HG03469 (cell line): ENCODE measurements at regions not wholly inside any gene's neighbourhood (a gene's known extent, or its start where the extent isn't known, plus 50 kb on each side); places are given as distances from the start of the nearest gene placed in this dataset.

Experiments used
- ATAC-seq: cut with Tn5 transposase; IDR thresholded peaks from one replicate; pipeline ENCODE4 v1.9.1; 2021; ENCODE audit warnings: mild to moderate bottlenecking, moderate library complexity, moderate number of reproducible peaks; ENCODE audit not compliant: unreplicated experiment

DNA sequence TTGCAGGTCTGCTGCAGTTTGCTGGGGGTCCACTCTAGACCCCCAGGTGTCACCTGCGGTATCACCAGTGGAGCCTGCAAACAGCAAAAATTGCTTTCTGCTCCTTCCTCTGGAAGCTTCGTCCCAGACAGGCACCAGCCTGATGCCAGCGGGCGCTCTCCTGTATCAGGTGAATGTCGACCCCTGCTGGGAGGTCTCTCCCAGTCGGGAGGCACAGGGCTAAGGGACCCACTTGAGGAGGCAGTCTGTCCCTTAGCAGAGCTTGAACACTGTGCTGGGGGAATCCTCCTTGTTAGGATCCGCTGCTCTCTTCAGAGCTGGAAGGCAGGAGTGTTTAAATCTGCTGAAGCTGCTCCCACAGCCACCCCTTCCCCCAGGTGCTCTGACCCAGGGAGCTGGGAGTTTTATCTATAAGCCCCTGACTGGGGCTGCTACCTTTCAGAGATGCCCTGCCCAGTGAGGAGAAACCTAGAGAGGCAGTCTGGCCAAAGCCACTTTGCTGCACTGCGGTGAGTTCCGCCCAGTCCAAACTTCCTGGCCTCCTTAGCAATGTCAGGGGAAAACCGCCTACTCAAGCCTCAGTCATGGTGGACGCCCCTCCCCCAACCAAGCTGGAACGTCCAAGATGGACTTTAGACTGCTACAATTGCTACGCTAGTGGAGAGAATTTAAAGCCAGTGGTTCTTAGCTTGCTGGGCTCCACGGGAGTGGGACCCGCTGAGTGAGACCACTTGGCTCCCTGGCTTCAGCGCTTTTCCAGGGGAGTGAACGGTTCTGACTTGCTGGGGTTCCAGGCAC is 652.5 kb downstream of the KCNJ3 start:
- ATAC-seq: no peak

DNA sequence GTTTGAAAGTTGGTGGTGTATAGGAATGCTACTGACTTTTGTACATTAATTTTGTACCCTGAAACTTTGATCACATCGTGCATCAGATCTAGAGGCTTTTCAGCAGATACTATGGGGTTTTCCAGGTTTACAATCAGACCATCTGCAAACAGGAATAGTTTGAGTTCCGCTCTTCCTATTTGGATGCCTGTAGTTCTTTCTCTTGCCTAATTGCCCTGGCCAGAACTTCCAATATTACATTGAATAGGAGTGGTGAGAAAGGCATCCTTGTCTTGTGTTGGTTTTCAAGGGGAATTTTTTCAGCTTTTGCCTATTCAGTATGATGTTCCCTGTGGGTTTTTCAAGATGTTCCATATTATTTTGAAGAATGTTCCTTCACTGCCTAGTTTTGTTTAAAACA is 633.5 kb downstream of the KCNJ3 start:
- no peak for ATAC-seq

DNA sequence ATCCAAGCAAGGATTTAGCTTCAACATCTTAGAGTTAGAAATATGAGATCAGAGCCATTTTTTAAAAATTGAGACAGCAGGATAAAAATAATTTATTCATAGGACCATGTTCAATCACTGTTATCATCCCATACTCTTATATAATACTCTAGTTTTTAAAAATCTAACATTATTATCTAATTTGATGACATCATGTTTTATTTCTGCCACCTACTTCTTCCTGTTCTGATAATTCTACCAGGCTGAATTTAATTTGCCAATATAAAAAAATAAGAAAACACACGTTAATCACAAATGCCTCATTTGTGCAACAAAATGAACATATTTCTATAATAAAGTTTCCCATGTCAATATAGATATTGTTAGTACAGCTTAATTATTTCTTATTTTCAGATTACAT is 621.7 kb downstream of the KCNJ3 start:
- no peak for ATAC-seq

DNA sequence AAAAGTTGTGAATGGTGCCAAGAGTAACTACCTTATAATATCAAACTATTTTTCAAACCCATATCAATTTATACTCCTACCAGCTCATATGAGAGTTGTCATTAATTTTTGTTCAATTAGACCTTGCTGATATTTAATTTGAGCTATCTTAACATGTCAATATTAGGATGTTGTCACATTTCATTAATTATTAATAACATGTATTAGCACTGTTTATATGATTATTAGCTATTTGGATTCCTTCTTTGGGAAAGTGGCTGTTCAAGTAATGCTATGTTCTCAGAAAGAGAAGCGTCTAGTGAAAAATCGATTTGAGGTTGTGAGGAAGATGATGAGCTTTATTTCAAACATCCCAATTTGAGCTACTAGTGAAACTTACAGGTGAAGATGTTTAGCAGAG is 620.2 kb downstream of the KCNJ3 start:
- no peak for ATAC-seq

- no peak for ATAC-seq
Observed at GRCh38 chr2:155315768-155316167, 617.3 kb downstream of the KCNJ3 start.

DNA sequence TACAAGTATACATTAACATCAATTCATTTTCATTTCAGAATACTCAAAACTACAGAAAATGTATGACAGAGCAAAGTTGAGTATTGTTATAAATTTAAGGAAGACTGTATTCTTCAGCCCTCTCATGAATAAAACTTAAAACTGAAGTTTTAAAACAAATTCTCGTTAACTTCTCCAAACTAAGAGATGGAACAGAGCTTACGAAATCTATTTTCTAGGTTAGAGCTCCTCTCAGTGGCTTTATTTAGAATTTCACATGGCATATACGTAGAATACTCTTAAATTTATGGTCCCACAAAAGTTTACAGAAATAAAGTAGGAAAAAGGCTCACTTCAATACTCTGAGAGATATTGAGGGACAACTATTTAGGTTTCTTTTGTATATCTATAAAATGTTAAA is 612.1 kb downstream of the KCNJ3 start:
- peak; percentile 57 for ATAC-seq

GRCh38 chr2:155309483-155309882 is 611.0 kb downstream of the KCNJ3 start:
- ATAC-seq: no peak

DNA sequence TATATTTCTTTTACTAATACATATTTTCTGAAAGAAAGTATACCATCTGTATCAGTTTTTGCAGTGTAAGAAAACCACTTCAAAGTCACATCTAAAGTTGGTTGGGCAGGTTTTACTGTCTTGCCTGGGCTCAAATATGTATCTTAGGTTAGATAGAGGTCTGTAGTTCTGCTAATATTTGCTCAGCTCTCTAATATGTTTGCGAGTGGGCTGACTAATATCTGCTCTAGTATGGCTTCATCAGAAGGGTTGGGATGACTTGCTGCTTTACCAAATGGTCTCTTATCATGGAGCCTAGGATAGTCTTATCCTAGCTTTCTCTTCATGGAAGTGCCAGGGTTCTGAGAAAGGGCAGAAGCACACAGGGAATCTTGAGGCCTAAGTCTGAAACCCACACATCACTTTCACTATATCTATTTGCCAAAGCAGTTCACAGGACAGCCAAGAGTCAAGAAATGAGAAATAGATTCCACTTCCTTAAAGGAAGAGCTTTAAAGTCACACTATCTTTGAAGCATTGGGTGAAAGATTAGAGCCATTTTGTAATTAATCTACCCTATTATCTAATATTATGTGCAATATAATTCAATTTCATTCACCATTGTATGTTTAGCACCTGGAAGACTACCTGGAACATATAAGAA is 610.0 kb downstream of the KCNJ3 start:
- ATAC-seq: peak; percentile 47

- no peak for ATAC-seq
Observed at GRCh38 chr2:155301221-155301620, 602.7 kb downstream of the KCNJ3 start.

DNA sequence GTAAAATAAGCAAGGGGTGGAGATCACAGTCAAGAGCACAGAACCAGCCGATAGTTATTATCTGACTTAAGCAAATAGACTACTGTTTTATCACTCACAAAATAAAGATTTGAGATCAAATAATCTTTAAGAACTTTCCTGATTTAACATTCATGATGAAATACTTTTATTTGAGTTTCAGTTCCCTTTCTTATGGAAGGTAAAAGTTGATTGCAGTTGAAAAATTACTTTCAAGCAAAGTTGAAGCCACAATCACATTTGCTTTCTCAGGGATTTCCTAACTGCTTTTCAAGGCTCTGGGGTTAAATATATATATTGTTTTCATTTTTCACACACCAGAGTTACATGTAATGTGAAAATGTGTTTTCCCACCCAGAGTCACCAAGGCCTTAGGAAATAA is 599.5 kb downstream of the KCNJ3 start:
- no peak for ATAC-seq

DNA sequence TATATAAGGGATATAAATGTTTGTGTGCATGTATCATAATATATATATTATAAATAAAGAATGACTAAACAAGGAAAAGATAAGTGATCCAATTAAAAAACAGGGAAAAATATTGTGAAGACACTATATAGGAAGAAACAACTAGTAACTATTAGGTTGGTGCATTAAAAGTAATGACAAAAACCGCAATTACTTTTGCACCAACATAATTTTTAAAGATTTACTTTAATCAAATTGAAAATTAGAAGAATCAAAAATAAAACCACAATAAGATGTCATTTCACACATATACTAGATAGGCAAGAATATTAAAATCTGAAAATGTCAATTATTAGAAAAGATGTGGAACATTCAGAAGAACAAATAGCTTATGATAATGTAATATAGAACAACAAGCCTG is 595.9 kb downstream of the KCNJ3 start:
- no peak for ATAC-seq

GRCh38 chr2:155281907-155282306 is 583.4 kb downstream of the KCNJ3 start:
- no peak for ATAC-seq

GRCh38 chr2:155273323-155273722 is 574.8 kb downstream of the KCNJ3 start:
- ATAC-seq: no peak

DNA sequence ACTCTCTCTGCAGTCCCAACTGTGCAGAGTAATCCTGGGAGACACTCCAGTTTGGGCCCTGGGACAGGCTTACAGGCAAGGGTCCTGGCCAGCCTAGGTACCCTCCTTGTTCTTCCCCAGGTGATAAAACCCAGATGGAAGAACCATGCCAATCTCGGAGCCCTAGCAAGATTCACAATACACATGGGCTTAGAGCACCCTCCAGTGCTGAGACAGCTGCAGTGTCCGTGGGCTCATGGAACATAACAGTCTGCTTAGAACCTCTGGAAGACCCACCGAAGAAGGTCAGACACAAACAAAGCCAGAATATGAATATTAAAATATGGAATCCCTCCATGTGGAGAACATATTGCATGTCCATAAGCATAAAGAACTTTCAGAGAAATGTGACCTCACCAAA is 568.1 kb downstream of the KCNJ3 start:
- ATAC-seq: no peak

DNA sequence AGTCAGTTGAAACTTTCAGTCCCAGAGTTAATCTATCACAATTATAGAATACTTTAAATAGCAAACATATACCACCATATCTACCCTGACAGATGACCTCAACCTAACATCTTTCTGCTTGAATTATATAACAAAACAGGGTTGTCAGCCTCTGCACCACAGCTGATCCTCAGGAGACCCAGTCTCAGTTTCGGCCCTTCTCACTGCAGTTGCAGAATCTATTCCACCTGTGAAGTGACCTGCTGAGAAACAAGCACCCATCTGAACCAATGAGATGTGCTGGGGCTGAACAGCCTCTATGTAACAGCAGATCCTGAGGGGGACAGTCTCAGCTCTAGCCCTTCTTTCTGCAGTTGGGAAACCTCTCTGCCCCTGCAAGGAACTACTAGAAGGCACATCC is 567.6 kb downstream of the KCNJ3 start:
- ATAC-seq: no peak

- ATAC-seq: no peak
Observed at GRCh38 chr2:155256803-155257202, 558.3 kb downstream of the KCNJ3 start.

DNA sequence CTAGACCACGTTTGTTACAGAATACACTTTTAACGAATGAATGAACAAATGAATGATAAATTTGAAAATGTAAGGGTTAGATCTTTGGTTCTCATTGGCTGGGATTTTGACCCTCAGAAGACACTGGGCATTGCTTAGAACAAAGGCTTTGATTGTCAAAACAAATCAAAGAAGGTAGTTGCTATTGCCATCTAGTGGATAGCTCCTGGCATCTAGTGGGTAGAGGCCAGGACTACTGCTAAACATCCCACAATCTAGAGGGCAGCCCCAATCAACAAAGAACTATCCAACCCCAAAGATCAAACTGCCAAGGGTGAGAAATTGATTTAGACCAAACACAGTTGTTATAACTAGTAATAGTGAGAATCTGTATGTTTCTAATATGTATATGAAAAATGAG is 552.3 kb downstream of the KCNJ3 start:
- ATAC-seq: peak; percentile 86

DNA sequence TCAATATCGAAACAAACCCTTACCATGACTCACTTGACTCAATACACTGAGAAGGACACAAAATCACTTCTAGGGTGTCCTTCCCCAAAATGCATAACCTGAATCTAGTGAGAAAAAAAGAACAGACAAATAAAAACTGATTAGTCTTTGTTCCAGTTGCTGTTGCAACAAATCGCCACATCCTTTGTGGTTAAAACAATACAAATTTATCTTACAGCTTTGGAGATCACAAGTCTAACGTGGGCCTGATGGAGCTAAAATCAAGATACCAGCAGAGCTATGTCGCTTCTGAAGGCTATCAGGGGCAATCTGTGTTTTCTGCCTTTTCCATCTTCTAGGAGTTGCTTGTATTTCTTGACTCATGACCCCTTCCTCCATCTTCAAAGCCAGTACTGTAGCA is 541.7 kb downstream of the KCNJ3 start:
- ATAC-seq: no peak

DNA sequence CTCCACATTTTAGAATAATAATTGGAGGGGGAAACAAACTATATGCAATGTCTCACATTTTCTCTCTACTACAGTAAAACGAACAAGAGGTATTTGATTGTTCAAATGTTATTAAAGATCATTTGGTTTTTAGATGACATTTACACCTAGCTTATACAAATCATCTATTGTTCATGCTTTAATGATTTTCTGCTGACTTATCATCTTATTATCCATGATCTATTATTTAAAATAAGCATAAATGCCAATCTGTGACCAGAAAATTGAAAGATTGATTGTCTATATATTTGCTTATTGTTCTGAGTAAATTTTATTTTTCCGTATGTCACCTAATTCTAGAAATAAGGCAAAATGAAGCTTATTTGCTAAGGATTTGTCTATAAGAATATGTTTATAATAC is 537.2 kb downstream of the KCNJ3 start:
- ATAC-seq: no peak

DNA sequence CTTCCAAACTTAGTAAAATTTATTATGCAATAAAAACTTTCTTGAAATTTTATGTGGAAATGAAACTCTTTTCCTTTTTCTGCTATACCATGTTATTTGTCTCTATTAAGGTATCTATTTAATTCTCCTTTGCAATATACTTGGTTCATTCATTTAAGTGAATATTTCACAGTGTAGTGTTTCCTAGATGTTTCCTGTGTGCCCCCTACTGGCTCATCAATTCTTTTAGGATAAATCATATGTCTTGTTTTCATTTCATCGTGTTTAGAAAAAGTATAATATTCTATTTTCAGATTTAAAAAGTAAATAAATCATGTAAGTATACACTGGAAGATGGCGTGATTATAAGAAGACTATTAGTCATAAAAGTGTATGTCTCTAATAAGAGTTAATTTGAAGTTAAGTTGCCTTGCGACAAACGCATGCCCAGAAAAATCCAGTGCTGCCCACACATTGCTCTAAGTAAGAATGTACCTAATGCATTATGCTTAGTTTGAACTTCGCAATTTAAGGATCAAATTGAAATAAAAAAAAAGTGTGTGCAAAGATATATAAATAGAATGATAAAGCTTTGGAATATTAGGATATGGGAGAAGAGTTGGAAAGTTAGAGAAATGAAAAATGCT is 525.4 kb downstream of the KCNJ3 start:
- peak; percentile 59 for ATAC-seq

DNA sequence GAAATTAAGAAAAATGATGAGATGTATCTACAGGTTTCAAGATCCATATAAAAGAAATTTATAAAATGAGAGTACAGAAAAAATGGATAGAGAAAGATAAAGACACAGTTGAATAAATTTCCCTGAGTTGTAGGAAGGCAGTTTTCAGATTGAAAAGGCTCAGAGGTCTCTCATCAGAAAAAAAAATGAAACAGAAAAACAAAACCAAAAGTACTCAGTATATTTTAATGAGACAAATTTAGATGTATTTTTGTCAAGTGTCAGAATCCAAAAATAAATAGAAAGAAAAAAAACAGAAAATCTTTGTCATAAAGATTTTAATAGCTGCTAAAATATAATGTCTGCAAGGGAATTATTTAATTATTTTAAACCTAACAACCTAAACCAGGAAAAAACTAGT is 520.5 kb downstream of the KCNJ3 start:
- ATAC-seq: no peak

GRCh38 chr2:155218292-155218924 is 519.9 kb downstream of the KCNJ3 start:
- no peak for ATAC-seq
